Activated T-helper 2 cell treated with anti-CD3 and anti-CD28 coated beads, Interferon-gamma antibody, Interleukin-2, Interleukin-4, amounts not matched to agents 10 μg/mL and 5 μg/mL and 100 μg/mL, durations not matched to agents 14 hours and 24 hours and 36 hours (primary cell): ENCODE measurements at regions not wholly inside any gene's neighbourhood (a gene's known extent, or its start where the extent isn't known, plus 50 kb on each side); places are given as distances from the start of the nearest gene placed in this dataset.

ENCODE experiments used
- DNase-seq: peaks from one replicate; pipeline ENCODE4 v3.0.0; 2021; ENCODE audit warnings: low spot score
- H3K27ac Mint-ChIP-seq: one replicate; pipeline ENCODE4 v1.8.0; 2021; ENCODE audit warnings: mixed read lengths
- H3K27me3 Mint-ChIP-seq: one replicate; pipeline ENCODE4 v1.8.0; 2021; ENCODE audit warnings: low read depth, mixed read lengths
- H3K36me3 Mint-ChIP-seq: one replicate; pipeline ENCODE4 v1.8.0; 2021; ENCODE audit warnings: low read depth, mixed read lengths
- H3K4me1 Mint-ChIP-seq: one replicate; pipeline ENCODE4 v1.8.0; 2021; ENCODE audit warnings: low read depth, mixed read lengths
- H3K4me3 Mint-ChIP-seq: one replicate; pipeline ENCODE4 v1.8.0; 2021; ENCODE audit warnings: low read depth, mild to moderate bottlenecking, moderate library complexity, mixed read lengths
- H3K9me3 Mint-ChIP-seq: one replicate; pipeline ENCODE4 v1.8.0; 2021; ENCODE audit warnings: mixed read lengths
- intact Hi-C: fragments of 100-400 bp; cut with micrococcal nuclease; formaldehyde crosslinking; loops from one replicate; pipeline ENCODE4 v1.15.1; 2023

- intact Hi-C loops: no loop called here
- Mint-ChIP-seq H3K4me1 (no peaks in the 10 kb centered on the region), H3K27ac (no peak overlapping the region), H3K9me3 (peaks cover 15% of the 10 kb centered on the region), H3K27me3 (no peaks in the 10 kb centered on the region), H3K36me3 (no peaks in the 10 kb centered on the region), H3K4me3 (no peak overlapping the region)
- no peak for DNase-seq
Measured at GRCh38 chr18:37805773-37806404, 240.3 kb upstream of the CELF4 start.

GRCh38 chr18:37796823-37797349, 231.3 kb upstream of the CELF4 start:
- no peak overlapping the region for H3K4me3 Mint-ChIP-seq
- DNase-seq: no peak
- peaks cover 4% of the 10 kb centered on the region for H3K9me3 Mint-ChIP-seq
- H3K4me1 Mint-ChIP-seq: no peaks in the 10 kb centered on the region
- intact Hi-C loops: no loop called here
- no peak overlapping the region for H3K27ac Mint-ChIP-seq
- no peaks in the 10 kb centered on the region for H3K36me3 Mint-ChIP-seq
- no peaks in the 10 kb centered on the region for H3K27me3 Mint-ChIP-seq

GRCh38 chr18:37787452-37787851, 221.9 kb upstream of the CELF4 start:
- intact Hi-C loops: no loop called here
- no peaks in the 10 kb centered on the region for H3K4me1 Mint-ChIP-seq
- no peaks in the 10 kb centered on the region for H3K9me3 Mint-ChIP-seq
- DNase-seq: no peak
- H3K4me3 Mint-ChIP-seq: no peak overlapping the region
- no peak overlapping the region for H3K27ac Mint-ChIP-seq
- no peaks in the 10 kb centered on the region for H3K36me3 Mint-ChIP-seq
- no peaks in the 10 kb centered on the region for H3K27me3 Mint-ChIP-seq

GRCh38 chr18:37783771-37784170, 218.2 kb upstream of the CELF4 start:
- Mint-ChIP-seq H3K9me3 (no peaks in the 10 kb centered on the region), H3K27me3 (no peaks in the 10 kb centered on the region), H3K27ac (no peak overlapping the region), H3K4me3 (no peak overlapping the region), H3K4me1 (no peaks in the 10 kb centered on the region), H3K36me3 (no peaks in the 10 kb centered on the region)
- no peak for DNase-seq
- intact Hi-C loops: no loop called here

- Mint-ChIP-seq H3K9me3 (no peaks in the 10 kb centered on the region), H3K4me1 (no peaks in the 10 kb centered on the region), H3K4me3 (no peak overlapping the region), H3K27me3 (no peaks in the 10 kb centered on the region), H3K27ac (no peak overlapping the region), H3K36me3 (no peaks in the 10 kb centered on the region)
- DNase-seq: no peak
- intact Hi-C loops: no loop called here
Measured at GRCh38 chr18:37779220-37779619, 213.6 kb upstream of the CELF4 start.

GRCh38 chr18:37778417-37779165, 213.0 kb upstream of the CELF4 start:
- Mint-ChIP-seq H3K9me3 (no peaks in the 10 kb centered on the region), H3K4me3 (no peak overlapping the region), H3K27ac (no peak overlapping the region), H3K4me1 (no peaks in the 10 kb centered on the region), H3K36me3 (no peaks in the 10 kb centered on the region), H3K27me3 (no peaks in the 10 kb centered on the region)
- DNase-seq: peak; percentile 26
- intact Hi-C loops: no loop called here

GRCh38 chr18:37769826-37770225, 204.2 kb upstream of the CELF4 start:
- intact Hi-C loops: no loop called here
- Mint-ChIP-seq H3K36me3 (no peaks in the 10 kb centered on the region), H3K4me1 (no peaks in the 10 kb centered on the region), H3K27me3 (no peaks in the 10 kb centered on the region), H3K4me3 (no peak overlapping the region), H3K9me3 (no peaks in the 10 kb centered on the region), H3K27ac (no peak overlapping the region)
- no peak for DNase-seq

GRCh38 chr18:37764541-37765288, 199.1 kb upstream of the CELF4 start:
- H3K4me3 Mint-ChIP-seq: no peak overlapping the region
- H3K36me3 Mint-ChIP-seq: no peaks in the 10 kb centered on the region
- no peaks in the 10 kb centered on the region for H3K9me3 Mint-ChIP-seq
- H3K4me1 Mint-ChIP-seq: no peaks in the 10 kb centered on the region
- H3K27ac Mint-ChIP-seq: no peak overlapping the region
- intact Hi-C loops: no loop called here
- no peak for DNase-seq
- H3K27me3 Mint-ChIP-seq: no peaks in the 10 kb centered on the region

- H3K27ac Mint-ChIP-seq: no peak overlapping the region
- H3K27me3 Mint-ChIP-seq: no peaks in the 10 kb centered on the region
- intact Hi-C loops: no loop called here
- H3K9me3 Mint-ChIP-seq: no peaks in the 10 kb centered on the region
- H3K4me3 Mint-ChIP-seq: no peak overlapping the region
- no peak for DNase-seq
- H3K36me3 Mint-ChIP-seq: no peaks in the 10 kb centered on the region
- H3K4me1 Mint-ChIP-seq: no peaks in the 10 kb centered on the region
Measured at GRCh38 chr18:37762076-37762621, 196.6 kb upstream of the CELF4 start.

- H3K4me1 Mint-ChIP-seq: no peaks in the 10 kb centered on the region
- H3K36me3 Mint-ChIP-seq: no peaks in the 10 kb centered on the region
- H3K4me3 Mint-ChIP-seq: no peak overlapping the region
- H3K27me3 Mint-ChIP-seq: no peaks in the 10 kb centered on the region
- DNase-seq: no peak
- no peak overlapping the region for H3K27ac Mint-ChIP-seq
- H3K9me3 Mint-ChIP-seq: no peaks in the 10 kb centered on the region
- intact Hi-C loops: no loop called here
Measured at GRCh38 chr18:37754141-37754540, 188.5 kb upstream of the CELF4 start.

GRCh38 chr18:37742436-37742835, 176.8 kb upstream of the CELF4 start:
- no peaks in the 10 kb centered on the region for H3K36me3 Mint-ChIP-seq
- H3K4me1 Mint-ChIP-seq: no peaks in the 10 kb centered on the region
- H3K9me3 Mint-ChIP-seq: no peaks in the 10 kb centered on the region
- intact Hi-C loops: no loop called here
- no peaks in the 10 kb centered on the region for H3K27me3 Mint-ChIP-seq
- H3K4me3 Mint-ChIP-seq: no peak overlapping the region
- DNase-seq: no peak
- no peak overlapping the region for H3K27ac Mint-ChIP-seq

- Mint-ChIP-seq H3K36me3 (no peaks in the 10 kb centered on the region), H3K9me3 (no peaks in the 10 kb centered on the region), H3K27me3 (no peaks in the 10 kb centered on the region), H3K4me1 (no peaks in the 10 kb centered on the region), H3K27ac (no peak overlapping the region), H3K4me3 (no peak overlapping the region)
- DNase-seq: no peak
- intact Hi-C loops: no loop called here
Measured at GRCh38 chr18:37741032-37741623, 175.5 kb upstream of the CELF4 start.
